Activated T-helper 1 cell treated with anti-CD3 and anti-CD28 coated beads, Interleukin-12 subunit alpha, Interleukin-12 subunit beta, Interleukin-2, Interleukin-4 antibody, amounts not matched to agents 30 ng/mL and 10 ng/mL and 1 ng/mL, durations not matched to agents 14 hours and 24 hours and 36 hours (primary cell): ENCODE measurements at regions not wholly inside any gene's neighbourhood (a gene's known extent, or its start where the extent isn't known, plus 50 kb on each side); places are given as distances from the start of the nearest gene placed in this dataset.
"Not testable (repeated sequence)": the region's sequence is repeated elsewhere in the genome, so short reads cannot be mapped to it uniquely, and the experiment has no call there.

ENCODE experiments used
- DNase-seq: peaks from one replicate; pipeline ENCODE4 v3.0.0; 2021; ENCODE audit warnings: low spot score
- H3K27ac Mint-ChIP-seq: one replicate; pipeline ENCODE4 v1.8.0; 2021; ENCODE audit warnings: mild to moderate bottlenecking, mixed read lengths
- H3K27me3 Mint-ChIP-seq: one replicate; pipeline ENCODE4 v1.8.0; 2022; ENCODE audit warnings: mild to moderate bottlenecking, moderate library complexity, mixed read lengths; ENCODE audit not compliant: insufficient read depth
- H3K36me3 Mint-ChIP-seq: one replicate; pipeline ENCODE4 v1.8.0; 2021; ENCODE audit warnings: low read depth, mixed read lengths
- H3K4me1 Mint-ChIP-seq: one replicate; pipeline ENCODE4 v1.8.0; 2021; ENCODE audit warnings: low read depth, mixed read lengths
- H3K4me3 Mint-ChIP-seq: one replicate; pipeline ENCODE4 v1.8.0; 2021; ENCODE audit warnings: mild to moderate bottlenecking, moderate library complexity, mixed read lengths
- H3K9me3 Mint-ChIP-seq: one replicate; pipeline ENCODE4 v1.8.0; 2021; ENCODE audit warnings: mixed read lengths
- intact Hi-C: fragments of 100-400 bp; cut with micrococcal nuclease; formaldehyde crosslinking; loops from one replicate; pipeline ENCODE4 v1.15.1; 2024

DNA sequence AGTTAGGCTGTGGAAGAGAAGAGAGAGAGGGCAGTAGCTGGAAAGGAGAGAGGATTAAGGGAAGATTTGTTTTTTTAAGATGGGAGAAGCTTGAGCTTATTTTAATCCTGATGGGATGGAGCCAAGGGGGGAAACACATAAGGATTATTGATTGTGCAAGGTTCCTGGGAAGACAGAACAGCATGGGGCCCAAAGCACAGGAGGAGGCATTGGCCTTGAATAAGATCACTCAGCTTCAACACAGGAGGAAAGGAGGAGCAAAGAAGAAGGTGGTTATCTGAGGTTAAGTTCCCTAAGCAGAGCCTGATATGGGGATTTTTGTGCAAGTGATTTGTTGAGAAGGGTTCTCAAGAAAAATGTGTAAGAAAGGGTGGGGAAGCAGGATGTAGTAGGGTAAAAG is 169.8 kb downstream of the ABCC12 start:
- H3K4me3 Mint-ChIP-seq = no peak overlapping the region
- H3K36me3 Mint-ChIP-seq = no peaks in the 10 kb centered on the region
- no peaks in the 10 kb centered on the region for H3K4me1 Mint-ChIP-seq
- H3K9me3 Mint-ChIP-seq = no peaks in the 10 kb centered on the region
- H3K27ac Mint-ChIP-seq = no peak overlapping the region
- intact Hi-C loops = no loop called here
- no peaks in the 10 kb centered on the region for H3K27me3 Mint-ChIP-seq
- no peak for DNase-seq

DNA sequence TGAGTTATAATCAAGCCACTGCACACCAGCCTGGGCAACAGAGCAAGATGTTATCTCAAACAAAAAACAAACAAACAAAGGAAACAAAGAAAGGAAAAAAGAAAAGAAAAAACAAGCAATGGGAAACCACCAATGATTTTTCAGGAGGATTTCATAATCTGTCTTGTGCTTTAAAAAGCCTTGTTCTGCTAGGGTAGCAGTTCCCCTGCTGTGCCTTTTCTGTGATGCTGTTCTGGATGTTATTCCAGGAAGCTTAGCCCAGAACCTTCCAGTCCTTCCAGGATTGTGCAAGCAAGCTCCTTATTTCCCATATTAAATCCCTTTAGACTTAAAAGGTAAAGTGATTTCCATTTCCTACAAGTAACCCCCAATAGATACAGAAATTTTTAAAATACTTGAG is 171.1 kb downstream of the ABCC12 start:
- no peaks in the 10 kb centered on the region for H3K27me3 Mint-ChIP-seq
- no peaks in the 10 kb centered on the region for H3K36me3 Mint-ChIP-seq
- H3K9me3 Mint-ChIP-seq = no peaks in the 10 kb centered on the region
- H3K4me1 Mint-ChIP-seq = no peaks in the 10 kb centered on the region
- H3K27ac Mint-ChIP-seq = no peak overlapping the region
- no peak for DNase-seq
- intact Hi-C loops = no loop called here
- no peak overlapping the region for H3K4me3 Mint-ChIP-seq

DNA sequence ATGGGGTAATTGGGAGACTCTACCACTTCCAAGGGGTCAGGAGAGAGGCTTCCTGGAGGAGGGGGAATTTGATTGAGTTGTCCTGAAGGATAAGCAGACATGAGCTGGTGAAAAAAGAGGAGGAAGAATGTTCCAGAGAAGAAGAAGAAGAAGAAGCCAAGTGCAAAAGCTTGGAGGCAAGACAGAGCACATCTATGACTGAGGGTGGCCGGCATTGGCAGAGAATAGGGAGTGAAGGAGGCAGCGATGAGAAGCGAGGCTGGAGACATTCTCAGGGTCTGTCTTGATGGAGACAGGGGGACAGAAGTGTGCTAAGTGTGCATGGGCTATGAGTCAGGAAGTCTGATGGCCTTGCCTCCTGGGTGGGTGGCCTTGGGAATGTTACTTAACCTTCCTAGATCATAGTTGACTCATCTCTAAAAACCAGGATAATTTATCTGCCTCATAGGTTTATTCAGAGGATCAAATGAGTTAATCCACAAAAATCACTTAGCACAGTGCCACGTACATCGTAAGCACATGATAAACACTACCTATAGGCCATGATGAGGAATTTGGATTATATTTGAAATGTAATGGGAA is 171.7 kb downstream of the ABCC12 start:
- Mint-ChIP-seq H3K27me3 (no peaks in the 10 kb centered on the region), H3K9me3 (no peaks in the 10 kb centered on the region), H3K27ac (no peak overlapping the region), H3K4me1 (no peaks in the 10 kb centered on the region), H3K36me3 (no peaks in the 10 kb centered on the region), H3K4me3 (no peak overlapping the region)
- intact Hi-C loops = no loop called here
- DNase-seq = no peak

DNA sequence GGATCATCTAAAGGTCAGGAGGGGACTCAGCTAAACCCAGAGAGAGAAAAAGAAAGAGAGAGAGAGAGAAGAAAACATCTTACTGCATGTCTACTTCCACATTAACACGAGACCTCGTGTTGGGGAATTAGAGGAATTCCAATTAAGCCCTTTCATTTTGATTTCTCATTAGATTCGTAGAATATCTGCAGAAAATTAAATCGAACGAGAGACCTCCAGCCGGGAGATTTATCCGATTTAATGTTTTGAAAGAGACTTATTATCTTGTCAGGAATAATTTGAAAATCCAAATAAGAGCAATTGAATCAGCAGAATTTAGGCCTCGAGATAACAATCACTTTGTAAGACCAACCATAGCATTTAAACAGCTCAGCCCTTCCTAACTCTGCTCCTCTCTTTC is 175.6 kb downstream of the ABCC12 start:
- no peak overlapping the region for H3K4me3 Mint-ChIP-seq
- no peak overlapping the region for H3K27ac Mint-ChIP-seq
- peaks cover 4% of the 10 kb centered on the region for H3K27me3 Mint-ChIP-seq

DNA sequence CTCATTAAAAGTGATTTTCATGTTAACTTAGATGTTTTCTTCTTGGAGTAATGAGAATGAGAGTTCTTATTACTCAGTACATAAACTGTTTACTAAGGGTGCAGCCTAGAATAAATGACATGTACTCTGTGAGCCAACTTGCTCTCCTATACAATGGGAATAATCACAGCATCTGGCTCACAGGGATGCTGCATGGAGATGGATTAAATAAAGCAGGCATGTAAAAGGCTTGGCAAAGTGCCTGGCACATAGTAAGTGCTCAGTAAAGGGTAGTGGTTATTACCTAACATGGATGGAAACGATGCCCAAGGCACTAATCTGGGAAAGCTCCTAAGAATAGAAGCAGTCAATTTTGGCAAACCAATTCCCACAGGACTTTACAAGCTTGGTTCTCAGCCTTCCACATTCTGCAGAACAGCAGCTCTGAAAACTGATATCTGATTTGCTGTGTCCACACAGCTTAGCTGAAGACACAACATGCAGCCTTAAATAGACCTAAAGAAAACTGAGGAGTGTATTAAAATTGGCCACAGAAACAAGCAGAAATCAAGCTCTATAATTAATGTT is 176.1 kb downstream of the ABCC12 start:
- Mint-ChIP-seq H3K27me3 (peaks cover 4% of the 10 kb centered on the region), H3K4me3 (no peak overlapping the region), H3K9me3 (no peaks in the 10 kb centered on the region), H3K4me1 (no peaks in the 10 kb centered on the region), H3K27ac (no peak overlapping the region), H3K36me3 (no peaks in the 10 kb centered on the region)
- intact Hi-C loops = loop anchor here (10.0 kb wide), 1 partner anchor 835 kb away; the partner anchor contains the start of gene NETO2
- DNase-seq = no peak

More for the DNA sequence above, 175.6 kb downstream of the ABCC12 start:
- Mint-ChIP-seq H3K4me1 (no peaks in the 10 kb centered on the region), H3K36me3 (no peaks in the 10 kb centered on the region), H3K9me3 (no peaks in the 10 kb centered on the region)
- no peak for DNase-seq
- intact Hi-C loops = no loop called here

DNA sequence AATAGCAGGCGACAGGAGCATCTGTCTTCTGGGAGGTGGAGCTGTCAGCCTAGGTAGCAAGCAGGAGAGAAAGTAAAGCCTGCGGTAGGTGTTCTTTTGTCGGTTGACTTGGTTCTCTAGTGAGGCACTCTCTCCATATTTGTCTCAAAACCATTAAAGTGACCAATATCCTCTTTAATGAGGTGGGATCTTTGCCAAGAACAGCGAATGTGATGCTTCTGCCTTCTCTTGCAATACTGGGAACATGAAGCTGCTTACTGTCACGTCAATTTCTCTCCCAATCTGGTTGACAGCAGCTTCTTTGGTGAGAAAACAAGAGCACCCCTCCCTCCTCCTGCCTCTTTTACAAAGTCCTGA is 176.7 kb downstream of the ABCC12 start:
- Mint-ChIP-seq H3K4me3 (no peak overlapping the region), H3K9me3 (no peaks in the 10 kb centered on the region), H3K36me3 (no peaks in the 10 kb centered on the region), H3K4me1 (no peaks in the 10 kb centered on the region), H3K27ac (no peak overlapping the region), H3K27me3 (peaks cover 4% of the 10 kb centered on the region)
- intact Hi-C loops = loop anchor here (10.0 kb wide), 1 partner anchor 834 kb away; the partner anchor contains the start of gene NETO2
- no peak for DNase-seq

DNA sequence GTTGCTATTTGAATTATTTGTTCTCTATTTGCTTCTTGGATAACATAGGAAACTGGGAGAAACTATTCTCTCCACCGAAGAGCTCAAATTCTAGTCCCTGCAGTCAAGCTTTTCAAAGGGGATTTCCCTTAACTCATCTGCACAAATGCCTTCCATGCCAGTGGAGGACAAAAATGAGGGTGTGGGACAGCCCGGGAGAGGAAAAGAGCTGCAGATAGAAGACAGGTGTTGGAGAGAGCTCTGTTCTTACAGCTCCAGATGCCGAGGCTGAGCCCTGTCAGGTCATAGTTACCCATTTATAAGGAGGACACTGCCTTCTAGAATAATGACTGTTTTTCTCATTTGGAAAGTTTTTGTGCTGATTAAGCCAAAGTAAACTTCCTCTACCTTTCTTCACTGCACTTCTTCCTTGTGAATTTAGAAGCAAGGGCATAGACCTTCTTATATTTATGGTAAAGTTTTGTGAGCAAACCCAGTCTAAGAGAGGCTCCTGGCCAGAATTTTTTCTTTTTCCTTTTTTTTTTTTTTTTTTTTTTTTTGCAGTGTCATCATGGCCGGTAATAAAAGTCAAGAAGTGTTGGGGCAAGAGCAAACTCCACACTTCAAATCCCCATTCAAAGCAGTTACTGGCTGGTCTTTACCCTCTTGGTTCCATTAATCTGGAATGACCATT is 177.2 kb downstream of the ABCC12 start:
- intact Hi-C loops = loop anchor here (10.0 kb wide), 1 partner anchor 834 kb away; the partner anchor contains the start of gene NETO2
- Mint-ChIP-seq H3K4me3 (no peak overlapping the region), H3K9me3 (no peaks in the 10 kb centered on the region), H3K27ac (no peak overlapping the region), H3K4me1 (no peaks in the 10 kb centered on the region), H3K27me3 (peaks cover 4% of the 10 kb centered on the region), H3K36me3 (no peaks in the 10 kb centered on the region)
- DNase-seq = no peak

DNA sequence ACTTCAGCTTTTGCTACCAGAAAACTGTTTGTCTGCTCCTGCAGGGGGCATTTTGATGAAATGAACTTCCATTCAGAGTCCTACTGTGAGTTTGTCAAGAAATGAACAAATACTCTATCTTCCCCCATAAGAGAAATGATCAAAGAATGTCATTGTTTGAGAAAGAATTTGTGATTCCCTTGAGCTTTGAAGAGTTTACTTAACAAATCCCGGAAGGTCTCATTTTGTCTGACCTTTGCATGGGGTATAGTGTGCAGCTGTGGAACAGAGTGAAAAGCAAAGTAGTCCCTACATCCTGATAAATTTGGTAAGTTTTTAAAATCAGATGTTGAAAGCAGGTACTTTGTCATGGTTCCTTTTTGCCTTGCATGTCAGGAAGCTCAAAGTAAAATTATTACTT is 178.0 kb downstream of the ABCC12 start:
- H3K27me3 Mint-ChIP-seq = peaks cover 4% of the 10 kb centered on the region
- intact Hi-C loops = loop anchor here (10.0 kb wide), 1 partner anchor 833 kb away; the partner anchor contains the start of gene NETO2

DNA sequence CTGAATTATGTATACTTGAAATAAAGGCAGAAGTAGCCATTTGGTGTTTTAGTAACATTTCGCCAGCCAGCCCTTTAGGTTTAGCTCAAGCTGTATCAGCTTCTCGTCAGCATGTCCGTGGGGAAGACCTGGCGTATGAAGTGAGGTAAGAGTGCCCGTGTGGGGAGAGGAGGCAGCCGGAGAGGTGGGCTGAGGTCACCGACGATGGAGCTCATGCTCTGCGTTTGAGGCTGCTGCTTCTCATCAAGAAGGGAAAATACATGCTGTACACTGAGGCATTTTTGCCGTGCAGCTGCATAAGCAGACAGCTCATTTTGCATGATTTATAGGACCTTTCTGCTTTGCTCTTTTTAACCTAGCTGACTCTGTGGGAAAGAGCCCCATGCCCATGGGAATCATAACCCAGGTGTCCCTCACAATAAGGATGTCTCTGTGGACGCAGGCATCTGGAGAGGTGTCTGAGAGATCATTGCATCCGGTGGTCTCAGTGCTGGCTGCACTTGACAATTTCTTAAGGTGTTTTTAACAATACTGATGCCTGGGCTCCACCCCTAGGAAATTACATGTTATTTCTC is 179.1 kb downstream of the ABCC12 start:
- DNase-seq = no peak
- Mint-ChIP-seq H3K9me3 (no peaks in the 10 kb centered on the region), H3K4me3 (no peak overlapping the region), H3K4me1 (no peaks in the 10 kb centered on the region), H3K27me3 (peaks cover 4% of the 10 kb centered on the region), H3K27ac (no peak overlapping the region), H3K36me3 (no peaks in the 10 kb centered on the region)
- intact Hi-C loops = loop anchor here (10.0 kb wide), 1 partner anchor 832 kb away; the partner anchor contains the start of gene NETO2

More for the DNA sequence above, 178.0 kb downstream of the ABCC12 start:
- no peak overlapping the region for H3K27ac Mint-ChIP-seq
- H3K4me3 Mint-ChIP-seq = no peak overlapping the region
- no peaks in the 10 kb centered on the region for H3K9me3 Mint-ChIP-seq
- DNase-seq = no peak
- no peaks in the 10 kb centered on the region for H3K36me3 Mint-ChIP-seq
- no peaks in the 10 kb centered on the region for H3K4me1 Mint-ChIP-seq

DNA sequence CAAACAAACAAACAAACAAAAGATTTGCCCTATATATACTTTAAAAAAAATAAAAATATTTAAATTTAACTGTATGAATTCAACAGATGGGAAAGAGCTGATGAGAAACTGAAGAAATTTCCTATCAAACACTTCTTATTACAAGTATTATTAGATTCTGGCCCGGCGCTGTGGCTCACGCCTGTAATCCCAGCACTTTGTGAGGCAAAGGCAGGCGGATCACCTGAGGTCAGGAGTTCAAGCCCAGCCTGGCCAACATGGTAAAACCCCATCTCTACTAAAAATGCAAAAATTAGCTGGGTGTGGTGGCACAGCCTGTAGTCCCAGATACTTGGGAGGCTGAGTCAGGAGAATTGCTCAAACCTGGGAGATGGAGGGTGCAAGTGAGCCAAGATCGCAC is 180.8 kb downstream of the ABCC12 start:
- H3K4me3 Mint-ChIP-seq, H3K9me3 Mint-ChIP-seq, H3K27me3 Mint-ChIP-seq, H3K27ac Mint-ChIP-seq, H3K36me3 Mint-ChIP-seq, H3K4me1 Mint-ChIP-seq, DNase-seq: not testable (repeated sequence)
- intact Hi-C loops = loop anchor here (10.0 kb wide), 1 partner anchor 830 kb away; the partner anchor contains the start of gene NETO2

DNA sequence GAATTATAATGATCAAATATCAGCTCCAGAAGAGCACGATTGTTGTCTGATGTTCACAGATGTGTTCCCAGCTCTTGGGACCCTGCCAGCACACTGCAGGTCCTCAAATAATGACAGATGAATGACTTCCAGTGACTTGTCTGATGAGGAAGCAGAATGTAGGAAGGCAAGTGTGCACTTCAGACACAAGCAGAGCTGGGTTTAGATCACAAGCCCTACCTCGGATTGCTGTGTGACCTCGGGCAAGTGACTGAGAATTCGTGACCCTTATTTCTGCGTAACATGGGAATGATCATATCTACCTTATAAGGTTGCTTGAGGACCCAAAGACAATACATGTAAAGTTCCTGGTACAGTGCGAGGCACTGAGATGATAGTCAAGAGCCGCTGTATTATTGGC is 182.2 kb downstream of the ABCC12 start:
- no peaks in the 10 kb centered on the region for H3K4me1 Mint-ChIP-seq

DNA sequence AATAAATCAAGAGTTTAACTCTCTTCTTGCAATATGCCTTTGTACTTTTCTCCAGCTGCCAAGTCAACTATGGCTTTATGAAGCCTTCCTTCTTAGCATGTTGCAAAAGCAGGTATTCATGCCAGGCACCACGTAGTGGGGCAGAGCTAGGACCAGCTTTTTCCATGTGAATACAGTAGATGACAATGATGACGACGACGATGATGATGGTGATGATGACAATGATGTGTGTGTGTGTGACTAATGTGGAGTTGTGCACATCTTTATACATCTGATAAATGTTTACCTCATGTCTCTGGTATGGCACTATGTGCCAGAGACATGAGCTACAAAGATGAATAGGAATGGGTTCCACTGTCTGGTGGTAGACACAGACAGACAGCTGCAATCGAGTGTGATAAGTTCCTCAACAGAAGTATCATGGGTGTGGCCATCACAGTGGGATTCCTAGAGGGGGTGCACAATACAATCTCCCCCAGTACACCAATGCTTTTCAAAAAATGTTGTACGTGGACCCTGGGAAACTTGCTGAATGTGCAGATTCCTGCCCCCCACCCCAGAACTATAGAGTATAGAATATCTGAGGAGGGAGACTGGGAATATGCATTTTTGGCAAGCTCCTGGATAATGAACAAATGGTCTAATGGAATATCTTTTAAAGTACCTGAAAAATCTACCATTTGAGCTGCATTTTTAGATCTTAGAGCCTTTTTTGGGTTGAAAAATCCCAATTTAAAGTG is 183.4 kb downstream of the ABCC12 start:
- H3K4me3 Mint-ChIP-seq = no peak overlapping the region
- H3K27ac Mint-ChIP-seq = no peak overlapping the region
- intact Hi-C loops = loop anchor here (10.0 kb wide), 1 partner anchor 828 kb away; the partner anchor contains the start of gene NETO2
- no peak for DNase-seq
- H3K36me3 Mint-ChIP-seq = no peaks in the 10 kb centered on the region
- no peaks in the 10 kb centered on the region for H3K9me3 Mint-ChIP-seq
- H3K4me1 Mint-ChIP-seq = no peaks in the 10 kb centered on the region
- no peaks in the 10 kb centered on the region for H3K27me3 Mint-ChIP-seq

More for the DNA sequence above, 182.2 kb downstream of the ABCC12 start:
- DNase-seq = no peak
- Mint-ChIP-seq H3K27ac (no peak overlapping the region), H3K9me3 (no peaks in the 10 kb centered on the region), H3K36me3 (no peaks in the 10 kb centered on the region), H3K27me3 (peaks cover 4% of the 10 kb centered on the region), H3K4me3 (no peak overlapping the region)
- intact Hi-C loops = loop anchor here (10.0 kb wide), 1 partner anchor 829 kb away; the partner anchor contains the start of gene NETO2
